Right forelimb (tissue), 1 donor: ENCODE measurements at regions not wholly inside any gene's neighbourhood (a gene's known extent, or its start where the extent isn't known, plus 50 kb on each side); places are given as distances from the start of the nearest gene placed in this dataset.

ENCODE experiments used
- DNase-seq: peaks from one replicate; pipeline ENCODE4 v3.0.0-alpha.2; 2018

GRCh38 chr3:21132896-21133295, 618.1 kb downstream of the ZNF385D start:
- DNase-seq, result no peak

GRCh38 chr3:21120826-21121225, 630.2 kb downstream of the ZNF385D start:
- DNase-seq, result no peak

- no peak for DNase-seq
Measured at GRCh38 chr3:21117370-21117769, 633.6 kb downstream of the ZNF385D start.

- DNase-seq, result no peak
Measured at GRCh38 chr3:21109056-21109455, 642.0 kb downstream of the ZNF385D start.

GRCh38 chr3:21105784-21106183, 645.2 kb downstream of the ZNF385D start:
- DNase-seq, result no peak

GRCh38 chr3:21100656-21101359, 650.2 kb downstream of the ZNF385D start:
- DNase-seq, result no peak

GRCh38 chr3:21094686-21095085, 656.3 kb downstream of the ZNF385D start:
- no peak for DNase-seq

- DNase-seq, result no peak
Measured at GRCh38 chr3:21073561-21073960, 677.4 kb downstream of the ZNF385D start.

GRCh38 chr3:21067031-21067813, 683.8 kb downstream of the ZNF385D start:
- no peak for DNase-seq

GRCh38 chr3:21062831-21063294, 688.1 kb downstream of the ZNF385D start:
- DNase-seq, result peak; percentile 59

GRCh38 chr3:21059404-21059803, 691.6 kb downstream of the ZNF385D start:
- DNase-seq, result no peak

GRCh38 chr3:21056293-21056692, 694.7 kb downstream of the ZNF385D start:
- no peak for DNase-seq

- DNase-seq, result no peak
Measured at GRCh38 chr3:21055015-21055414, 696.0 kb downstream of the ZNF385D start.

GRCh38 chr3:21054064-21054463, 696.9 kb downstream of the ZNF385D start:
- no peak for DNase-seq

- DNase-seq, result no peak
Measured at GRCh38 chr3:21049334-21050062, 701.5 kb downstream of the ZNF385D start.

GRCh38 chr3:21043139-21043538, 707.9 kb downstream of the ZNF385D start:
- no peak for DNase-seq

GRCh38 chr3:21042184-21042583, 708.8 kb downstream of the ZNF385D start:
- no peak for DNase-seq

GRCh38 chr3:21041621-21042020, 709.4 kb downstream of the ZNF385D start:
- no peak for DNase-seq

GRCh38 chr3:21036888-21037287, 714.1 kb downstream of the ZNF385D start:
- DNase-seq, result no peak

GRCh38 chr3:21028412-21028811, 722.6 kb downstream of the ZNF385D start:
- DNase-seq, result no peak

- no peak for DNase-seq
Measured at GRCh38 chr3:21024563-21024962, 726.4 kb downstream of the ZNF385D start.

- DNase-seq, result no peak
Measured at GRCh38 chr3:21020681-21021080, 730.3 kb downstream of the ZNF385D start.

GRCh38 chr3:21020043-21020442, 731.0 kb downstream of the ZNF385D start:
- DNase-seq, result no peak
